Left forelimb (tissue), 1 donor: ENCODE measurements at regions not wholly inside any gene's neighbourhood (a gene's known extent, or its start where the extent isn't known, plus 50 kb on each side); places are given as distances from the start of the nearest gene placed in this dataset.

Experiments
- DNase-seq: peaks from one replicate; pipeline ENCODE4 v3.0.0-alpha.2; 2018; ENCODE audit warnings: low spot score

DNA sequence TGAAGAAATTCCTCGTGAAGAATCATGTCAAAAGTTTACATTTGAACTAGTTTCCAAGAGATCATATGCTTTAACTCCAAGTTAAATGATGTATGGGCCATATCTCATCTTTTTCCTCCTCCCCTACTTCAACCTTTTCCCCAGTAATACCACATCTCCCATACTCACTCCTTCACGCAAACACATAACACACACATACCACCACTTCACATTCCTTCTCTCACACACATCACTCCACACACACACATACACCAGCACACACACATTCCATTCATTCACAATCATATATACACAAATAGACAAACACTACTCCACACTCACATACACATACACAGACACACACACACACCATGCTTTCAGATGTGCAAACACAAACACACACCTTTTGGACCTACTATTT, 769.0 kb upstream of the NR2F2 start:
- DNase-seq = no peak

DNA sequence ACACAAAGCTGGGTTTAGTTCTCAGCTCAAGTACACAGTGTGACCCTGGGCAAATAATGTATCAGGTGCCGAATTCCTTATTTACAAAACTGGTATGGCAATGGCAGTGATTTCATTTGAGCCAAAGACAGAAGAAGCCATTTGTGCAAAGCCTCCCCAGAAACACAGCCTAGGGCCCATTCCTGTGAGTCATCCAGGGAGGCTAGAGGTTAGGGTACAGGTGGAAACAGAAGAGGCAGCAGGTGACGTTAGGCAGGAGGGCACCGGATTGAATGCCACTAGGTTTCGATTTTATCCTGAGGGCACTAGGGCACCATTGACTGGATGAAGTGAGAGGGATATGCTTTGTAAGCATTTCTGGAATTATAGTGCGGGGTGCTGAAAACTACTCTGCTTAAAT, 766.9 kb upstream of the NR2F2 start:
- no peak for DNase-seq

DNA sequence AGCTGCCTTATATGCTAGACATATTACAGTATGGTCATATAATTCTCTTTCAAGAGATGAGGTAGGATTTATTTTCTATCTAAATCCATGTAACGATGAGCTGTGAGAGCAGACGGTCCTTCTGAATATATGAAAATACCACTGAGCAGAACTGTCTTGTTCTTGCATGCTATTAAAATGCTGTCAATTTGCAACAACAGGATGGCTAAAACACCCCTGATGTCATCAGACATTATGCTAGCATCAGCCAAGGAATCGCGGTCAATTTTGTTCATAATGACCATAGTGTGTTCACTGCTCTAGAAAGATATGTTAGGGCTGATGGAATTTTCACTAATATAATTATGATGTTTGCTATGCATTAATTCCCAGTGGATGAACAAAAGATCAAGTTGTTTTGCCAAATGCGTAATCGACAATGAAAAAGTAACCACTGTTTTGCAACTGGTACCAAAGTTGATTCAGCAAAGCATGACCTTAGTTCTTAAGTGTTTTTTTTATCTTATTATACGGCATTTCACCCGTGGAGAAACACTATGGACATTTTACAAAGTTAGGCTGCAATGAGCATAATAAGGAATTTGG, 765.4 kb upstream of the NR2F2 start:
- DNase-seq = no peak

DNA sequence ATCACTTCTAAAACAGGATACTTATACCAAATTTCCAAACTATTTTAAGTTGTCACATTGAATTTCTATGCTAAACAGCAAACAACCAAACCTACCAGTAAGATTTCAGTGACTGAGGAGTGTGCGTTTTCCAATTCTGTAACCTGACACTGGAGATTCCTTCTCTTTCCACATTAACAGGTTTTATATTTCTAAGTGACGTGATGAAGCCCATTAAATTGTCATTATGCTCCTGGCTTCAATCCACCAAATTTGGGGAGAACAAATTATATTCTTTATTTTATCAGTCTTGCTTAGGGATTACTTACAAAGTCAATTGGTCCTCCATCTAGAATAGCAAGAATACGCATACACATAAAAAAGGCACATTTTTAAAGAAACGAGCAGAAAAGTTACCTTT, 764.8 kb upstream of the NR2F2 start:
- no peak for DNase-seq

DNA sequence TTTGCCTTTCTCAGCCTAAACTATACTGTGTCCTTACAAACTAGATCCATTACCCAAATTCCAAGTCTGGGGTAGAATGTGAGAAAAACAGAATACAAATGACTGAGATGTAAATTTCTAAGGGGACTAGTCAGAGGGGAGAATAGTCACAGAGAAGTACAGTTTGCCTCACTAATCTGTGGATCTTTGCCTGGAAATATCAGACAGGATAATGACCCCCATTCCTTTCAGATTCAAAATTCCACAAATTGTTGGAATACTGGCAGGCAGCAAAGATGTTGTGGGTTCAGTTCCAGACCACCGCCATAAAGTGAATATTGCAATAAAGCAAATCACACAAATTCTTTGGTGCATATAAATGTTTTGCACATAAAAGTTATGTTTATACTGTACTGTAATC, 762.8 kb upstream of the NR2F2 start:
- DNase-seq = no peak

DNA sequence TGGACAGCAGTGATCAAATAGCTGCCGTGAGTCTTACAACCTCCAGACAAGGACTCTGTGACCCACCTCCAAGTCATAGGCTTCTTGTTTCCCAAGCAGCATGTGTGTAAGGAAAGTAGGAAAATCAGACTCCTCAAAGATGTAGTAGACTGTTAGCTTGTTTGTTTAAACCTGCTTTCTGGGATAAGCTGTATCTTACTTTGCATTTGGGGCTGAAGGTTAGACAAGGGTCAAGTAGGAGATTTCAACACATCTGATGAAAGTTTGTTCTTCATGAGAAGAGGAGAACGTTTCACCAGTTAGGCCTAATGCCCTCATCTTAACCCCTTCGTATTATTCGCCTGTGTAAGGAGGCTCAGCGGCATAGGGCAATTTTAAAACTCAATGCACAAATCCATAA, 756.4 kb upstream of the NR2F2 start:
- no peak for DNase-seq

DNA sequence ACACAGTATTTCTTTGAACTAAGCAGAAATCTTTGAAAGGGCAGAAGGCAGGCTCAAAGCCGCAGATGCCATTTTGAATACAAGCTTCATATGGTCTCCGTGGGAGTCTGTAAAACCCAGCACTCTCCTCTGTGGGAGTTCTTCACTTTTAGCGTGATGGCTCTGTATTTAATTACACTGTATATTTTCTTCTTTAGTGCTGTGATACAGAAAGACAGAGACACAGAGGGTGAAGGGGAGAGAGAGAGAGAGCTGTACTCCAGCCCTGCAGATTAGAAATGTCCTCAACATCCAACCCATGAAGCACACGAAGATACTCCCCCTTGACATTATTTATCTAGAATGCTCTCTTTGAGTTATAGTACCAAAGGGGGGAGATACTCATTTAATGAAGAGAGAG, 752.6 kb upstream of the NR2F2 start:
- no peak for DNase-seq

DNA sequence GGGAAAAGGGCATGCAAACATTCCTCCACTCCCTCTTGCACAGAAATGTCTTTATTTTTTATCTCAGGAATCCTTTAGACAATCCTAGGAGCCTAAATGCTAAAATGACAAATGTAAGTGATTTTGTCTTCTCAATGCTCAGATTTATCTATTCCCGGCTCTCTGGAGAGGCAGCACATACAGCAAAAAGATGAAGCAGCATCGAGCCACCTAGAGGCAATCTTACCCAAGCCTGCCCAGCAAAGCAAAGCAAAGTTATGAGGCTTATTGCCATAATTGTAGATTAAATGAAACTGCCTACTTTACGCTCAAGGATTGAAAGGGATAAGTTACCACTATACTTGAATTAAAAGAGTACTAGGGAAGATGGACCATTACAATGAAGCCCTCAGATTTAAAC, 750.4 kb upstream of the NR2F2 start:
- no peak for DNase-seq

DNA sequence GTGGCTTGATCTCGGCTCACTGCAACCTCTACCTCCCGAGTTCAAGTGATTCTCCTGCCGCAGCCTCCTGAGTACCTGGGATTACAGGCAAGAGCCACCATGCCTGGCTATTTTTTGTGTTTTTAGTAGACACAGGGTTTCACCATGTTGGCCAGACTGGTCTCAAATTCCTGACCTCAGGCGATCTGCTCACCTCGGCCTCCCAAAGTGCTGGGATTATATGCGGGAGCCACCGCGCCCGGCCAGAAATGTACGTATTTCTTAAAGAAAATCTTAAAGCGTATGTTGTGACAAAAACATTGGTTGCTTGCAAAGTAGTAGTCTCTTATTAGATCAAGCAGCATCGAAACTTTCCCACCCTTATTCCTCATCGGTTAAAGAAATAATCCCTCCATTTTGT, 748.9 kb upstream of the NR2F2 start:
- no peak for DNase-seq

DNA sequence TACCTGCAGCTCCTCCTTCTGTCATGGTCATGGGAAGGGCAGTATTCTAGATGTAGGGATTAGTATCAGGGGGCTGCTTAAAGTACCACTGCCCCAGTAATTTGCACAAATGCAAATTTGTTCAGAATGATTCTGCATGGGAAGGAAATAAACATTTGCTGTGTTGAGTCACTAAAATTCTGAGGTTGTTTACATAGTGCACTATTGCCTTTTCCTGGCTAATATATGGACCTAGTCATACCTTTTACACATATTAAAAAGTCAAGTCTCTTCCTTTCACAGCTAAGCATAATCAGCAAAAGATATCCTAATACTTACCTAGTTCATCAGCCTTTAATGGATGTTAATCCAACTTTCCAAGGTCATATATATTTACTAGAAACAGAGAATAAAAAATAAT, 746.4 kb upstream of the NR2F2 start:
- no peak for DNase-seq

DNA sequence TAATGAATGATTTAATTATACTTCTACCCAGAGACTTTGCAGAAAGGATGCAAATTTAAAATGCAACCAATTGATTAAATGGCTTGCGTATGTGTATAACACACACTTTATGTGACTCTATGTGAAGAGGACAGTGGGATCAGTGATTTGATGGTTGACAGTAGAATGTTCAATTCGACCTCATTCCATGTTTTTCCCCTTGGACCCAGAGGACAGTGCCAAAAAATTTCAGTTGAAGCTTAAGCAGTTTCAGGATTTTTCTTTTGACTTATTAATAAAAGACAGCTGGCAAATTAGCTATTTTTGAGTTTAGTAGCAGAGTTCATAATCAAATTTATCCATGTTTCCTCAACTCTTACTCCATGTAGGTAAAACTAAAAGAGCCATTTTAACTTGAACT, 742.4 kb upstream of the NR2F2 start:
- DNase-seq = no peak

DNA sequence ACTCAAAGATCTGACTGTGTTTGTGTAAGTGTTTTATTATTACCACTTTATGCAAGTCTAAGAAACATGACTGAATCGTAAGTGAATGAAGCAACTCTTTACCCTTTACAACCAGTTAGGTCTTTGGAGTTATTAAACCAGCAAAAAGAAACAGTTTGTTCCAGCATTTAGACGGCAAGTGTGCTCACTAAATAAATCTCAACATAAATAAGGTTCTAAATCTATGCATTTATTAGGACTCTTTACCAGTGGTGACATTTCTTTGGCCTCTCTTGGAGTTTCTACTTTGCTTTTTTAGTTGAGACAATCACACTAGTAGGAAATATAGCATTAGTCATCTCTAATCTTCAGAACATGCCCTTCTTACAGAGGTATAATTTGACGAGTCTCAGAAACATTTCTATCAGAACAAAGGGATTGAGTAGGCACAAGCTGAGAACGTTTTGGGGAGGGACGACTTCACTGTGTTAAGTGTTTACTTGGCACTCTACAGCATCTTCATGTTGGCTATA, 739.9 kb upstream of the NR2F2 start:
- no peak for DNase-seq

DNA sequence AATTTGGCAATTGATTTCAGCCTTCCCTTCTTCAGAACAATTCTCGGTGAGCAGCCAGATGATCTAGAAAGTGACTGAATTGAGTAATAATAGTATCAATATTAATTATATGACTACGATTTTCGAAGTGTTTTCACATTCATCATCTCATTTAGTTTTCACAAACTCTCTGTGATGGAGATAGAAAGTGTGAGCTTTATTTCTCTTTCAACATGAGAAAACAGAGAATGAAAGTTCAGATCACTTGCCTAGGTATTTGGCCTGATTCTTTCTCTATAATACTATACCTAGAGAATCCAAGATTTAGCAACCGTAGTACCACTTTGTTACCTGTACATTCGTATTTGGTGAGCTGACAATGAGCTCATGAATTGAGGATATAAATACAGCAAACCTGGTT, 739.2 kb upstream of the NR2F2 start:
- no peak for DNase-seq

DNA sequence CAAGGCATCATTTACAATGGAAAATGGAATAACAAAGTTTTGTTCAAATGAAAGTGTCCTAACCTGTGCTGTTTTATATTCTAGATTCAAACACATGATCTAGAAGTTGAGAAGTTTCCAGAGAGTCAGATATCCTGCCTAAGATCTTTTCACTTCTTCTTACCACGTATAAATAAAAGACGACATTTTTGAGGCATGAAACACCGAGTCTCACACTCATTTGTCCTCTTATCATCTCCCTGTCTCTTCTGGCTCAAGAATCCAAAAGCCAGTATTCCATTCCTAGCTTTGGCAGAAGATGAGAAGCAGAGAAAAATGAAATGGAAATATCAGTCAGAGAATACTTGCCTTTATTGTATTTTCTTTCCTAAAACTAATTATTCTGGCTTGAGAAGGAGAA, 738.6 kb upstream of the NR2F2 start:
- DNase-seq = no peak

DNA sequence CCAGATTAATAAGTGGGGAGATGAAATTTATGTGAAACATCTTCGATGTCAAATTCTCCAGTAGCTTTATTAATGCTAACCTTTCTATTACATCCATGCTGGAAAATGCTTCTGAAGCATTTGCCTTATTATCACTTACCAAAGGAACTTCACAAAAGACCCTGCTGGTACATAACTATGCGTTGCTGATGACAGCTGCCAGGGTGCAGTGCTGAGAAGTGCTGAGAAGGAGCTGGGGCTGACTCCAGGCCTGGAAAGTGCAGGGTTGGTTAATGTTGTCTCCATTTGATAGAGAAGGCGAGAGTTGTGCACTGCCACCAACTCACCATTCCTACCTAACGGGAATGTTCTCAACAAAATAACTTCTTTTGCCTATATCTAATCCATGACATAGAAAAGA, 736.0 kb upstream of the NR2F2 start:
- no peak for DNase-seq

DNA sequence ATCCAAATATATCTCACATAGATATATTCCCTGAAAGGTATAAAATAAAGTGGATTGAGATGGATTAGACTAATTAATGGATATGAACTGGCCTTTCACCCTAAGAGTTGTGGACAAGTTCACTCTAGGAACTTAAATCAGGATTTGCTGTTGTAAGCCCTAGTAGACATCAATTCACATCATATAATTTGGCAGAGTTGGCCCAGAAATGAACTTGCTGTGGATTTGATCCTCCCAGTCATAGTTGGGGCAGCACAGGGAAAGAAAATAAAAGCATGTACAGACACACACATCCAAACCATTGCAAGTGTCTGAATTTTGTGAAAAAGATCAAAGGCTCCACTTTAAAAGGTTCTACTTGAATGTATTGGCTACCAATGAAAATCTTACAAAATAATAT, 734.7 kb upstream of the NR2F2 start:
- DNase-seq = no peak

DNA sequence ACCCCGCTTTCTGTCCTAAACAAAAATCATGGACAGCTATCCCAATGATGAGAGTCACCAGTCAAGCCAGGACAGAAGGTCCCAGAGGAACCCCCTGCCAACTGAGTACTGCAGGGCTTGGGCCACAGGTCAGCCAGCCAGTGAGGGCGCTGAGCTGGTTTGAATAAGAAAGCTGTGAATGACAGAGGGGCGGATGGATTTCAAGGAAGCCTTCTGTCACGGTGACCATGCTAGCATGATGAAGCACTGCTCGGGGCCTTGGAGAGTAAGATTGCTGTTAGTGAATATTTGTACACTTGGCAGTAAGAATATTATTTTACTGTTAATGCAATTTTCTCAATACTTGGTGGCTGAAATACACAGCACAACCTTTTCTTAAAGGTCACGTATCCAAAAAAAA, 734.0 kb upstream of the NR2F2 start:
- no peak for DNase-seq

DNA sequence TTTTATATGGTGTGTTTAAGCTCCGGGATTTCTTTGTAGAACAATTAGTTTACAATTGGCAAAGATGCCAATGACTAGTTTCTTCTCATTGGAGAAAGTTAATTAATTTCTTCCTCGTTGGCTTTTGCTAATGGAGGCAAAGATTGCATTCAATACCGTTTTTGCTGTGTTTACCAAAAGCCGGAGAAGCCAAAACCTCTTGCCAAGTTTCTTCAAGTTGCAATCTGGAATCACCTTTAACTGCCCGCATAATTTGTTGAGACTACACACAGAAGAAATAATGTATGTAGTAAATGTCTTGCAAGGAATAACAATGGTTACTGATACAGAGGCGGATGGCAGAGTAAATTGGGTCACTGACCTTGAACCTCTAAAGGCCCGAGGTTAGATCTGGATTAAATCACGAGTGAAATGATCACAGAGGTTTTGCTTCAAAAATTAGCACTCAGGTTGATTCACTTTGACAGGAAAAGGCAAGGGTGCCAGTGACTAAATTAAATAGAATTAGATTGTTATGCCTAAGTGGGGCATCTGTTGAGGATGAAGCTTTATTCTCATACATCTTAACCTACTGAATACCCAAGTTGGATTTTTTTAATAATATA, 732.1 kb upstream of the NR2F2 start:
- DNase-seq = no peak

DNA sequence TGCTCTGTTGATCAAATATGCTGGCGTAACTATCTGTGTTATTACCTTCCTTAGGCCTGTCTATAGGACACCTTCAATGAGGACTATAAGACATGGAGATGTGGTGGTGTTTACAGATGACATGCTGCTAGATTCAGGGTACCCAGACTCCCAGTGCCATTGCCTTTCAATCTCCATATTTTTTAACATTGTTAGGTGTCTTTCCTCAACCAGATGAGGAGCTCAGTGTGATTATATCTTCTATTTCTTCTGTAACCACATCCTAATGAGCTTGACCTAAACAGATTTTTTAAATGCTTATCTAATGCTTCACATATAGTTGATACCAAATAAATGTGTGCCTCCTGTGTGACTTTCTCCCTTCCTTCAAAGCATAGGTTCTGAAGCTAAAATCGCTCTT, 730.1 kb upstream of the NR2F2 start:
- no peak for DNase-seq

DNA sequence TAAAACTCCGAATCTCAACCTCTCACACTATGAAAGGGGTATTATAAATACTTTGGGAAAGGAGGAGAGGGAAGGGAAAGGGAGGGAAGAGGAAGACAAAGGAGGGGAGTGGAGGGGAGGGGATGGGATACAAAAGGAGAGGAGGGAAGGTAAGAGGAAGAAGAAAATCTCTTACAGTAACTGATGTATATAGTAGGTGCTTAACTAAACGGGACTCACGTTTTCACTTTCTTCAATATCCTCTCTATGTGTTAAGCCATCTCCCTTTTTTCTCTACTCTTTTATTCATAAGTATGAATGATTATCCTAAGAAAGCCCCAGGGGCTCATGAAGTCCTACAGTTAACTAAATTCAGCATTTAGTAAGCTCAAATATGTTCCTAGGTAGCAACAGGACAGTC, 729.6 kb upstream of the NR2F2 start:
- no peak for DNase-seq

DNA sequence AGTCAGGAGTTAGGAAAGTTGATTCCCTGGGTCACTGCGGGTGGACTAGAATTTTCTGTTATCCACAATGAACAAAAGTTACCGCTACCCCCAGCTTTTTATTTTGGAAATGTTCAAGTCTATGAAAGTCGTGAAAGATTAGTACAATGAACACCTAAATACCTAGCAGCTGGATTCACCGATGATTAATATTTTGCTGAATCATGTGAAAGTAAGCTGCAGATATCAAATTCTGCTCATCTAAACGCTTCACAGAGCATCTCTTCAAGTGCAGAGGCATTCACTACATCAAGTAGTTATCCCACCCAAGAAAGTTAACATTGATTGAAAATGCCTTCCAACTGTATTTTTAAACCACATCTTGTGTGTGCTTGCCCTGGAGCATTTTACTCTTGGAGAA, 729.0 kb upstream of the NR2F2 start:
- DNase-seq = no peak

DNA sequence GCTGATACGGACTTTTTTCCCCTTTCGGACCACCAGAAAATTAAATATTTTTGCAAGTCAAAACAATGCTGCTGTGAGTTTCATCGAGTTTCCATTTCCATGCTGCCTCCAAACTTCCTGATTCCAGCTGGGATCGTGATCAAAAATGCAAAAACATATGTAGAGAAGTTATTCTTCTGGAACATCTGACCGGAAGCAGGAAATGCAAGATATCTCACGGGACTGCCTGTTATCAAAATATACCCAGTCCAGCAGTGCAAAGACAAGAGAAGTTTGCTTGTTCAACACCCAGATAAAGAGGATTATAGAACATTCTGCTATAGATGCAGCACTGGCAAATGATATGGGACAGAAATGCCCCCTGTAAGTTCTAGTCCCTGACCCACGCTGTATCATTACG, 726.7 kb upstream of the NR2F2 start:
- no peak for DNase-seq

DNA sequence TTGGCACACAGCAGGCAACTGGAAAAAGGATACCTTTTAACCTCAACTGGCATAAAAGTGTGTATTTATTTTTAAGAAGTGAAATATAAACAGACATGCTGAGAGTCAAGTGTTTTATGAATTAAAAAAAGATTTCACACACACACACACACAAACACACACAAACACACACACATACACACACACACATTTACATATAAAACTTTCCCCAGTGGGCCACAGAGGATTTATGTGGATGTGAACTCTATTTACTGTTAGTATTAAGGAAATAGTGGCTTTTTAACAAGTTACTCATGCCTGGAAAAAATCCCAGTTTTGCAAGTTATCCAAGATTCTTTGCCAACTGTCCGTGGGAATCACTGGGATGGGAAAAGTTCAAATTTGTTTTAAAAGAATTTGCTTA, 725.9 kb upstream of the NR2F2 start:
- DNase-seq = no peak

DNA sequence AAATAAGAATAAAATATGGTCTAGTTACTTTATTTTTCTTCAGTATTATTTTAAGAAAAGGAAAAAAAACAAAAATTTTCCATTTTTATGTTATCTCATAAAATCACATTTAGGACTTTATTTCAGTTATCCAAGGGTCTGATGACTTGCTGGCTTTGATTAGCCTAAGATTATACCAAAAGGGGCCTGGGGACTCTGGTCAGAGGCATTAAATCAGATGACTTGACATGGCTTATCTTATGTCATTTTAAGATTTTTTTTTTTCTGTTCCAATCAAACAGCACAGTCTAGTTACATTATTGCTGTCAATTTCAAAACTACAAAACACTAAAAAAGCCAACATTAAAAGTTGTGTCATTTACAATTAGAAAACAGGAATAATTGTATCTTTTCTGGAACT, 725.4 kb upstream of the NR2F2 start:
- no peak for DNase-seq
